ENCODE measurements at regions not wholly inside any gene's neighbourhood (a gene's known extent, or its start where the extent isn't known, plus 50 kb on each side); places are given as distances from the start of the nearest gene placed in this dataset.

- Histone ChIP-seq H2AFZ (no peak overlapping the region), H3K9ac (no peak overlapping the region), H3K79me2 (no peaks in the 10 kb centered on the region), H3K4me3 (ENCODE audit: low read depth, low read length) (no peak overlapping the region), H3K27me3 (ENCODE audit: control insufficient read depth, insufficient read depth, low read length) (no peaks in the 10 kb centered on the region), H3K36me3 (ENCODE audit: control insufficient read depth, insufficient read depth, low read length) (no peaks in the 10 kb centered on the region), H3K9me3 (ENCODE audit: control insufficient read depth, low read length) (no peaks in the 10 kb centered on the region), H3K4me2 (ENCODE audit: low read length) (no peak overlapping the region), H3K27ac (no peak overlapping the region), H3K4me1 (no peaks in the 10 kb centered on the region)
- TF ChIP-seq, protein P1, sequence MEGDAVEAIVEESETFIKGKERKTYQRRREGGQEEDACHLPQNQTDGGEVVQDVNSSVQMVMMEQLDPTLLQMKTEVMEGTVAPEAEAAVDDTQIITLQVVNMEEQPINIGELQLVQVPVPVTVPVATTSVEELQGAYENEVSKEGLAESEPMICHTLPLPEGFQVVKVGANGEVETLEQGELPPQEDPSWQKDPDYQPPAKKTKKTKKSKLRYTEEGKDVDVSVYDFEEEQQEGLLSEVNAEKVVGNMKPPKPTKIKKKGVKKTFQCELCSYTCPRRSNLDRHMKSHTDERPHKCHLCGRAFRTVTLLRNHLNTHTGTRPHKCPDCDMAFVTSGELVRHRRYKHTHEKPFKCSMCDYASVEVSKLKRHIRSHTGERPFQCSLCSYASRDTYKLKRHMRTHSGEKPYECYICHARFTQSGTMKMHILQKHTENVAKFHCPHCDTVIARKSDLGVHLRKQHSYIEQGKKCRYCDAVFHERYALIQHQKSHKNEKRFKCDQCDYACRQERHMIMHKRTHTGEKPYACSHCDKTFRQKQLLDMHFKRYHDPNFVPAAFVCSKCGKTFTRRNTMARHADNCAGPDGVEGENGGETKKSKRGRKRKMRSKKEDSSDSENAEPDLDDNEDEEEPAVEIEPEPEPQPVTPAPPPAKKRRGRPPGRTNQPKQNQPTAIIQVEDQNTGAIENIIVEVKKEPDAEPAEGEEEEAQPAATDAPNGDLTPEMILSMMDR (IDR thresholded peaks at IDR 0.05), result no peak
Measured at GRCh38 chr7:16951483-16952080, 69.8 kb upstream of the AGR3 start.

GRCh38 chr7:16954321-16954720 is 72.5 kb upstream of the AGR3 start:
- Histone ChIP-seq H3K27ac (no peak overlapping the region), H2AFZ (no peak overlapping the region), H3K36me3 (ENCODE audit: control insufficient read depth, insufficient read depth, low read length) (no peaks in the 10 kb centered on the region), H3K4me2 (ENCODE audit: low read length) (no peak overlapping the region), H3K27me3 (ENCODE audit: control insufficient read depth, insufficient read depth, low read length) (no peaks in the 10 kb centered on the region), H3K79me2 (no peaks in the 10 kb centered on the region), H3K9ac (no peak overlapping the region), H3K4me1 (no peaks in the 10 kb centered on the region), H3K4me3 (ENCODE audit: low read depth, low read length) (no peak overlapping the region), H3K9me3 (ENCODE audit: control insufficient read depth, low read length) (no peaks in the 10 kb centered on the region)
- TF ChIP-seq, protein P1 (IDR thresholded peaks at IDR 0.05), result no peak

- H3K27me3 ChIP-seq (ENCODE audit: control insufficient read depth, insufficient read depth, low read length), result no peaks in the 10 kb centered on the region
- H3K27ac ChIP-seq, result no peak overlapping the region
- H3K4me3 ChIP-seq (ENCODE audit: low read depth, low read length), result no peak overlapping the region
- H3K79me2 ChIP-seq, result no peaks in the 10 kb centered on the region
- TF ChIP-seq, protein P1 (IDR thresholded peaks at IDR 0.05), result no peak
- H3K36me3 ChIP-seq (ENCODE audit: control insufficient read depth, insufficient read depth, low read length), result no peaks in the 10 kb centered on the region
- H3K9ac ChIP-seq, result no peak overlapping the region
- H3K4me1 ChIP-seq, result no peaks in the 10 kb centered on the region
- no peak overlapping the region for H2AFZ ChIP-seq
- no peak overlapping the region for H3K4me2 ChIP-seq (ENCODE audit: low read length)
- H3K9me3 ChIP-seq (ENCODE audit: control insufficient read depth, low read length), result no peaks in the 10 kb centered on the region
Measured at GRCh38 chr7:16958724-16959123, 76.9 kb upstream of the AGR3 start.

- TF ChIP-seq, protein P1 (IDR thresholded peaks at IDR 0.05), result no peak
- Histone ChIP-seq H3K4me1 (no peaks in the 10 kb centered on the region), H3K27me3 (ENCODE audit: control insufficient read depth, insufficient read depth, low read length) (no peaks in the 10 kb centered on the region), H3K36me3 (ENCODE audit: control insufficient read depth, insufficient read depth, low read length) (no peaks in the 10 kb centered on the region), H3K79me2 (no peaks in the 10 kb centered on the region), H3K9ac (no peak overlapping the region), H2AFZ (no peak overlapping the region), H3K4me2 (ENCODE audit: low read length) (no peak overlapping the region), H3K27ac (no peak overlapping the region), H3K9me3 (ENCODE audit: control insufficient read depth, low read length) (no peaks in the 10 kb centered on the region), H3K4me3 (ENCODE audit: low read depth, low read length) (no peak overlapping the region)
Measured at GRCh38 chr7:16960337-16960965, 78.7 kb upstream of the AGR3 start.

- Histone ChIP-seq H3K27ac (no peak overlapping the region), H3K36me3 (ENCODE audit: control insufficient read depth, insufficient read depth, low read length) (no peaks in the 10 kb centered on the region), H3K4me3 (ENCODE audit: low read depth, low read length) (no peak overlapping the region), H2AFZ (no peak overlapping the region), H3K4me2 (ENCODE audit: low read length) (no peak overlapping the region), H3K27me3 (ENCODE audit: control insufficient read depth, insufficient read depth, low read length) (no peaks in the 10 kb centered on the region), H3K9me3 (ENCODE audit: control insufficient read depth, low read length) (no peaks in the 10 kb centered on the region), H3K9ac (no peak overlapping the region), H3K79me2 (no peaks in the 10 kb centered on the region), H3K4me1 (no peaks in the 10 kb centered on the region)
- TF ChIP-seq, protein P1 (IDR thresholded peaks at IDR 0.05), result no peak
Measured at GRCh38 chr7:16961641-16962040, 79.9 kb upstream of the AGR3 start.

All from parathyroid adenoma (tissue), 2 donors.